Brain microvascular endothelial cell (primary cell): ENCODE measurements at regions not wholly inside any gene's neighbourhood (a gene's known extent, or its start where the extent isn't known, plus 50 kb on each side); places are given as distances from the start of the nearest gene placed in this dataset.
"Not testable (repeated sequence)": the region's sequence is repeated elsewhere in the genome, so short reads cannot be mapped to it uniquely, and the experiment has no call there.

ENCODE experiments used
- DNase-seq: peaks from one replicate; pipeline ENCODE4 v3.0.0-alpha.2; 2020
- H3K27ac ChIP-seq: fragments of 250-450 bp; sonication (Bioruptor Pico); 2 replicates; pipeline ENCODE4 v1.5.1; 2020; ENCODE audit warnings: mild to moderate bottlenecking, moderate library complexity
- H3K27me3 ChIP-seq: fragments of 250-450 bp; sonication (Bioruptor Pico); replicated peaks from 2 replicates; pipeline ENCODE4 v1.5.1; 2020; ENCODE audit warnings: mild to moderate bottlenecking
- H3K36me3 ChIP-seq: fragments of 250-450 bp; sonication (Bioruptor Pico); replicated peaks from 2 replicates; pipeline ENCODE4 v1.5.1; 2020; ENCODE audit warnings: mild to moderate bottlenecking
- H3K4me3 ChIP-seq: 2 replicates; pipeline ENCODE4 v1.5.1; 2011; ENCODE audit warnings: low read depth, mild to moderate bottlenecking, control low read depth, low read length, moderate library complexity
- in situ Hi-C: cut with HindIII; loops from 2 replicates; pipeline ENCODE4 v1.10.0; 2017; ENCODE audit warnings: low sequenced_read_pairs, low pct_ligation_motif_present
- TF ChIP-seq, protein P1 (sequence below): IDR thresholded peaks from 2 replicates; pipeline ENCODE4 v1.5.1; 2011; ENCODE audit warnings: low read depth, mild to moderate bottlenecking, moderate library complexity, low read length, control low read depth, inconsistent platforms; ENCODE audit errors: missing control alignments

DNA sequence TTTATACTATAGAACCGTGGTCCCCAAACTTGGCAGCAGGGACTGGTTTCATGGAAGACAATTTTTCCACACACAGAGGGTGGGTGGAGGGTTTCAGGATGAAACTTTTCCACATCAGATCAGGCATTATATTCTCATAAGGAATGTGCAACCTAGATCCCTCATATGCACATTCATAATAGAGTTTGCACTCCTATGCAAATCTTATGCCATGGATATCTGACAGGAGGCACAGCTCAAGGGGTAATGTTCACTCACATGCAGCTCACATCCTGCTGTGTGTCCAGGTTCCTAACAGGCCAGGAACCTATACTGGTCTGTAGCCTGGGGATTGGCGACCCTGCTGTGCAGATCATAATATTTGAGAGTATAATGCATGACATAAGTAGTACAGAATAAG, 1802.2 kb upstream of the ACO1 start:
- TF ChIP-seq, protein P1, sequence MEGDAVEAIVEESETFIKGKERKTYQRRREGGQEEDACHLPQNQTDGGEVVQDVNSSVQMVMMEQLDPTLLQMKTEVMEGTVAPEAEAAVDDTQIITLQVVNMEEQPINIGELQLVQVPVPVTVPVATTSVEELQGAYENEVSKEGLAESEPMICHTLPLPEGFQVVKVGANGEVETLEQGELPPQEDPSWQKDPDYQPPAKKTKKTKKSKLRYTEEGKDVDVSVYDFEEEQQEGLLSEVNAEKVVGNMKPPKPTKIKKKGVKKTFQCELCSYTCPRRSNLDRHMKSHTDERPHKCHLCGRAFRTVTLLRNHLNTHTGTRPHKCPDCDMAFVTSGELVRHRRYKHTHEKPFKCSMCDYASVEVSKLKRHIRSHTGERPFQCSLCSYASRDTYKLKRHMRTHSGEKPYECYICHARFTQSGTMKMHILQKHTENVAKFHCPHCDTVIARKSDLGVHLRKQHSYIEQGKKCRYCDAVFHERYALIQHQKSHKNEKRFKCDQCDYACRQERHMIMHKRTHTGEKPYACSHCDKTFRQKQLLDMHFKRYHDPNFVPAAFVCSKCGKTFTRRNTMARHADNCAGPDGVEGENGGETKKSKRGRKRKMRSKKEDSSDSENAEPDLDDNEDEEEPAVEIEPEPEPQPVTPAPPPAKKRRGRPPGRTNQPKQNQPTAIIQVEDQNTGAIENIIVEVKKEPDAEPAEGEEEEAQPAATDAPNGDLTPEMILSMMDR, result no peak
- H3K36me3 ChIP-seq, result no peaks in the 10 kb centered on the region
- no peak overlapping the region for H3K4me3 ChIP-seq
- H3K27me3 ChIP-seq, result no peaks in the 10 kb centered on the region
- no peak overlapping the region for H3K27ac ChIP-seq
- in situ Hi-C loops, result no loop called here
- no peak for DNase-seq

DNA sequence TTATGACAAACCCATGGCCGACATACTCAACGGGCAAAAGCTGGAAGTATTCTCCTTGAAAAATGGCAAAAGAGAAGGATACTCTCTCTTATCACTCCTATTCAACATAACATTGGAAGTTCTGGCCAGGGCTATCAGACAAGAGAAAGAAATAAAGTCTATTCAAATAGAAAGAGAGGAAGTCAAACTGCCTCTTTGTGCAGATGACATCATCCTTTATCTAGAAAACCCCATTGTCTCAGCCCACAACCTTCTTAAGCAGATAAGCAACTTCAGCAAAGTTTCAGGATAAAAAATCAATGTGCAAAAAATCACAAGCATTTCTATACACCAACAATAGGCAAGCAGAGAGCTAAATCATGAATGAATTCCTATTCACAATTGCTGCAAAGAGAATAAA, 1799.9 kb upstream of the ACO1 start:
- Histone ChIP-seq H3K27ac (no peak overlapping the region), H3K36me3 (no peaks in the 10 kb centered on the region), H3K27me3 (no peaks in the 10 kb centered on the region), H3K4me3 (no peak overlapping the region)
- DNase-seq, result no peak
- TF ChIP-seq, protein P1, result no peak
- in situ Hi-C loops, result no loop called here

DNA sequence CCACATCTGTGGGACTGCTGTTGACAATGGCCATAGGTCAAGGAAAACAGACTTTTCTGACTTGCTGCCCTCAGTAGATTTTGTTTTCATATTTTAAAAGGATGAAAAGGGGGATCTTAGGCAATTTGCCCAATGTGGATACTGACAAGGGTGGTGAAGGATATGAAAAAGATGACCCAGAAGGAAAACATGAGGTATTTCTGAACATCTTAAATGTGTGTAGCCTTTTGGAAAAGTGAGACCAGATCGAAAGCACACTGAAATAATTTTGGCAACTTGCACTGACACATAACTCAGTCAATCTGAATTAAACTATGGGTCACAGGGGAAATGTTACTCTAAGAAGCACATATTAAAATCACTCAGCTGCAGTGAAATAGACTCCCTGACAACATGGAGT, 1793.0 kb upstream of the ACO1 start:
- Histone ChIP-seq H3K36me3 (no peaks in the 10 kb centered on the region), H3K27ac (no peak overlapping the region), H3K4me3 (no peak overlapping the region), H3K27me3 (no peaks in the 10 kb centered on the region)
- no peak for DNase-seq
- TF ChIP-seq, protein P1, result no peak
- in situ Hi-C loops, result no loop called here

DNA sequence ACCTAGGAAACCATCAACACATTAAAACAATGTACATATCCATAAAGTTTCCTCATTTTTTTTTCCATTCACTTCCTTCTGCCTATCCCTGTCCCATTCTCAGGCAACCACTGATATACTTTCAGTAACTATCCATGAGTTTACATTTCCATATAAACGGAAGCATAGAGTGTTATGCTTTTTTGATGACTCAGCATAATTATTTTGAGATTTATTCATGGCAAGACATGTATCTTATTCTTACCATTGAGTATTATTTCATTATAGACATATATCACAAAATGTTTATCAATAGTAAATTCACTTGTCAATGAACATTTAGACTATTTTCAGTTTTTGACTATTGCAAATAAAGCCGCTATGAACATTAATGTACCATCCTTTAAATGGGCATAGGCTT, 1786.8 kb upstream of the ACO1 start:
- Histone ChIP-seq H3K27ac (no peak overlapping the region), H3K36me3 (no peaks in the 10 kb centered on the region), H3K27me3 (no peaks in the 10 kb centered on the region), H3K4me3 (no peak overlapping the region)
- no peak for DNase-seq
- TF ChIP-seq, protein P1, result no peak
- in situ Hi-C loops, result no loop called here

DNA sequence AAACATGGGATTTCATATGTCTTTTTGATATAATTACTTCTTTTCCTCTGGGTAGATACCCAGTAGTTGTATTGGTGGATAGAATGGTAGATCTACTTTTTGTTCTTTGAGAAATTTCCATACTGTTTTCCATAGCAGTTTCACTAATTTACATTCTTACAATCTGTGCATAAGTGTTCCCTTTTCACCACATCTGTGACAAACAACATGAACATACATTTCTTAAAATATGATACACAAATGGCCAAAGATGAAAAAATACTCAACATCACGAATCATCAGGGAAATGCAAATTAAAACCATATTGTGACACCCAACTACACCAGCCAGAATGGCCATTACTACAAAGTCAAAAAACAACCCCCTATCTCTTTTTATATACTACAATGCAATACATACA, 1778.5 kb upstream of the ACO1 start:
- no peak overlapping the region for H3K27ac ChIP-seq
- no peaks in the 10 kb centered on the region for H3K27me3 ChIP-seq
- DNase-seq, result no peak
- H3K36me3 ChIP-seq, result no peaks in the 10 kb centered on the region
- H3K4me3 ChIP-seq, result no peak overlapping the region
- in situ Hi-C loops, result no loop called here
- TF ChIP-seq, protein P1, result no peak

DNA sequence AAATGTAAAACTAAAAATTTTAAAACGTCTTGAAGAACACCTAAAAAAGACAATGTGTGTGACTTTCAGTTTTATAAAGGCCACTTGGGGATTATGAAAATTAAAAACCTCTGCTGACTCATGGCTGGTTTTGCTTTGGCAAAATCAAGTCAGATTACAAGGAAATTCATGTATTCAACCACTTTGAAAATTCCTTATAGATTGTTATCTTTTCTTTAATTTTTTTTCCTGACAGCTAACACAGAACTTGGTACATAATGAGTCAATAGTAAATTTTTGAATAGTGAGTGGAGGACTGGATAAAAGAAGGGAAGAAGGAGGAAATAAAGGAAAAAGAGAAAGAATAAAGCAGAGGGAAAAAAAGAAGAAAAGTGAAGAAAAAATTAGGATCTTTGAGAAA, 1774.7 kb upstream of the ACO1 start:
- TF ChIP-seq, protein P1, result no peak
- no peak for DNase-seq
- H3K27me3 ChIP-seq, result no peaks in the 10 kb centered on the region
- H3K36me3 ChIP-seq, result no peaks in the 10 kb centered on the region
- in situ Hi-C loops, result no loop called here
- H3K4me3 ChIP-seq, result no peak overlapping the region
- no peak overlapping the region for H3K27ac ChIP-seq

DNA sequence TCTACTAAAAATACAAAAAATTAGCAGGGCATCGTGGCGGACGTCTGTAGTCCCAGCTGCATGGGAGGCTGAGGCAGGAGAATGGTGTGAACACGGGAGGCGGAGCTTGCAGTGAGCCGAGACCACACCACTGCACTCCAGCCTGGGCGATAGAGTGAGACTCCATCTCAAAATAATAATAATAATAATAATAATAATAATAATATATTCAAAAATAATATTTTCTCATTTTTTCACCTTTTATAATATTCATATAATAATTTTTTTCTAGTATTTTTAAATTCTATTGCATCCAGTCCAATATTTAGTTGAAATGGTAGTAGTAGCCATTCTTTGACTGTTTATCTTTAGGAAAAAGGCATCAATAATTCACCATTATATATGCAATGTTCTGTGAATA, 1767.7 kb upstream of the ACO1 start:
- DNase-seq, in situ Hi-C loops, H3K27me3 ChIP-seq, H3K36me3 ChIP-seq, H3K27ac ChIP-seq, H3K4me3 ChIP-seq: not testable (repeated sequence)
